Panc1 (cell line): ENCODE measurements at regions not wholly inside any gene's neighbourhood (a gene's known extent, or its start where the extent isn't known, plus 50 kb on each side); places are given as distances from the start of the nearest gene placed in this dataset.

ENCODE experiments used
- POLR2AphosphoS5 ChIP-seq: IDR thresholded peaks from 2 replicates; pipeline ENCODE4 v1.6.1; 2012; ENCODE audit warnings: mild to moderate bottlenecking, low read depth, low read length, moderate library complexity
- TF ChIP-seq, protein P1 (sequence below): fragments of 450-650 bp; IDR thresholded peaks from 2 replicates; pipeline ENCODE4 v1.5.1; 2017; ENCODE audit warnings: mild to moderate bottlenecking
- TF ChIP-seq, protein P2 (sequence below), 2 experiments: IDR thresholded peaks; 2 replicates each; pipeline ENCODE4 v1.6.1; 2011 to 2012; ENCODE audit warnings: low read depth in 2 of 2, control low read depth in 1 of 2, low read length in 1 of 2, mild to moderate bottlenecking in 1 of 2, moderate library complexity in 1 of 2; ENCODE audit not compliant: insufficient read depth in 1 of 2

DNA sequence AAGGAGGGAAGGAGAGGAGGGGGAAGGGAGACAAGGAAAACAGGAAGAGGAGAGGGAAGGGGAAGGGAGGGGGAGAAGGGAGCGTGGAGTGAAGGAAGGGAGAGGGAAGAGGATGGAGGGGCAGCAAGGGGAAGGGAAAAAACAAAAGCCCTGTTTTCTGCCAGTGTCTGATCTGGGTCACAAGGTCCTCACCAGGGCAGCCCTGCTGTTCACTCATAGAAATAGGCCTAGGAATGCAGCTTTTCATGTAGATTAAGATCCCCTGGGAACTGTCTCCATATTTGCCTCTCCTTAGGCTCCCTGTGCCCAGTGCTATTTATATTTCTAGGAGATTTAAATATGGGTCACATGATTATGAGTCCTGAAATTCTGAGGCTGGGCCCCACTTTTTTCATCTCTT is 790.7 kb downstream of the TNS3 start:
- TF ChIP-seq, protein P1, sequence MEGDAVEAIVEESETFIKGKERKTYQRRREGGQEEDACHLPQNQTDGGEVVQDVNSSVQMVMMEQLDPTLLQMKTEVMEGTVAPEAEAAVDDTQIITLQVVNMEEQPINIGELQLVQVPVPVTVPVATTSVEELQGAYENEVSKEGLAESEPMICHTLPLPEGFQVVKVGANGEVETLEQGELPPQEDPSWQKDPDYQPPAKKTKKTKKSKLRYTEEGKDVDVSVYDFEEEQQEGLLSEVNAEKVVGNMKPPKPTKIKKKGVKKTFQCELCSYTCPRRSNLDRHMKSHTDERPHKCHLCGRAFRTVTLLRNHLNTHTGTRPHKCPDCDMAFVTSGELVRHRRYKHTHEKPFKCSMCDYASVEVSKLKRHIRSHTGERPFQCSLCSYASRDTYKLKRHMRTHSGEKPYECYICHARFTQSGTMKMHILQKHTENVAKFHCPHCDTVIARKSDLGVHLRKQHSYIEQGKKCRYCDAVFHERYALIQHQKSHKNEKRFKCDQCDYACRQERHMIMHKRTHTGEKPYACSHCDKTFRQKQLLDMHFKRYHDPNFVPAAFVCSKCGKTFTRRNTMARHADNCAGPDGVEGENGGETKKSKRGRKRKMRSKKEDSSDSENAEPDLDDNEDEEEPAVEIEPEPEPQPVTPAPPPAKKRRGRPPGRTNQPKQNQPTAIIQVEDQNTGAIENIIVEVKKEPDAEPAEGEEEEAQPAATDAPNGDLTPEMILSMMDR: no peak
- TF ChIP-seq, protein P2, sequence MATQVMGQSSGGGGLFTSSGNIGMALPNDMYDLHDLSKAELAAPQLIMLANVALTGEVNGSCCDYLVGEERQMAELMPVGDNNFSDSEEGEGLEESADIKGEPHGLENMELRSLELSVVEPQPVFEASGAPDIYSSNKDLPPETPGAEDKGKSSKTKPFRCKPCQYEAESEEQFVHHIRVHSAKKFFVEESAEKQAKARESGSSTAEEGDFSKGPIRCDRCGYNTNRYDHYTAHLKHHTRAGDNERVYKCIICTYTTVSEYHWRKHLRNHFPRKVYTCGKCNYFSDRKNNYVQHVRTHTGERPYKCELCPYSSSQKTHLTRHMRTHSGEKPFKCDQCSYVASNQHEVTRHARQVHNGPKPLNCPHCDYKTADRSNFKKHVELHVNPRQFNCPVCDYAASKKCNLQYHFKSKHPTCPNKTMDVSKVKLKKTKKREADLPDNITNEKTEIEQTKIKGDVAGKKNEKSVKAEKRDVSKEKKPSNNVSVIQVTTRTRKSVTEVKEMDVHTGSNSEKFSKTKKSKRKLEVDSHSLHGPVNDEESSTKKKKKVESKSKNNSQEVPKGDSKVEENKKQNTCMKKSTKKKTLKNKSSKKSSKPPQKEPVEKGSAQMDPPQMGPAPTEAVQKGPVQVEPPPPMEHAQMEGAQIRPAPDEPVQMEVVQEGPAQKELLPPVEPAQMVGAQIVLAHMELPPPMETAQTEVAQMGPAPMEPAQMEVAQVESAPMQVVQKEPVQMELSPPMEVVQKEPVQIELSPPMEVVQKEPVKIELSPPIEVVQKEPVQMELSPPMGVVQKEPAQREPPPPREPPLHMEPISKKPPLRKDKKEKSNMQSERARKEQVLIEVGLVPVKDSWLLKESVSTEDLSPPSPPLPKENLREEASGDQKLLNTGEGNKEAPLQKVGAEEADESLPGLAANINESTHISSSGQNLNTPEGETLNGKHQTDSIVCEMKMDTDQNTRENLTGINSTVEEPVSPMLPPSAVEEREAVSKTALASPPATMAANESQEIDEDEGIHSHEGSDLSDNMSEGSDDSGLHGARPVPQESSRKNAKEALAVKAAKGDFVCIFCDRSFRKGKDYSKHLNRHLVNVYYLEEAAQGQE (IDR thresholded peaks at IDR 0.05; ENCODE audit: insufficient read depth in 1 of 2, low read depth in 2 of 2, low read length in 1 of 2): no peak
- no peak for TF ChIP-seq POLR2AphosphoS5
